ENCODE measurements at regions not wholly inside any gene's neighbourhood (a gene's known extent, or its start where the extent isn't known, plus 50 kb on each side); places are given as distances from the start of the nearest gene placed in this dataset.

GRCh38 chr3:83514130-83514914, 1444.5 kb upstream of the CADM2 start:
- no peak for DNase-seq

DNA sequence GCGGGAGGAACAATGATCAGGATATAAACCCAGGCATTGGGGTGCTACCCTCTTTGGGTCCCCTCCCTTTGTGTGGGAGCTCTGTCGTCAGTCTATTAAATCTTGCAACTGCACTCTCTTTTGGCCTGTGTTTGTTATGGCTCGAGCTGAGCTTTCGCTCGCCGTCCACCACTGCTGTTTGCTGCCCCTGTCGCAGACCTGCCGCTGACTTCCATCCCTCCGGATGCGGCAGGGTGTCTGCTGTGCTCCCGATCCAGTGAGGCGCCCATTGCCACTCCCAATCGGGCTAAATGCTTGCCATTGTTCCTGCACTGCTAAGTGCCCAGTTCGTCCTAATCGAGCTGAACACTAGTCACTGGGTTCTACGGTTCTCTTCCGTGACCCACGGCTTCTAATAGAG, 1443.7 kb upstream of the CADM2 start:
- no peak for DNase-seq

GRCh38 chr3:83523470-83524073, 1435.2 kb upstream of the CADM2 start:
- no peak for DNase-seq

DNA sequence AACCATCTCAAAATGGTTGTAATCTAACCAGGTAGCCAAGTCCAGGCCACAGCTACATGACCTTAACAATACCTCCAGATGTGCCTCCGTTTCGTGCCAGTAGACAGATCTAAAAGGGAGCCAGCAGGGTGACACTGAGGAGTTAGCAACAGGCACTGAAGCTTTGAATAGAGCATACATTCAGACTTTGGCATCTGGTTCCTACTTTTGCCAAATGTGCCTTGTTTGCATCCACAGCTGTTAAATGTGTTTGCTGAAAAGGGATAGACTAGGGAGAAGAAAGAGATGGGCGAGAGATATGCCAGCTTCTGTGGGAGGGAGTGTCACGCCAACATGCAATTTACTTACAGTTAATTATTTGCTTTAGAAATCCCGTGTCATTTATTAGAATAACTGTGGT, 1433.9 kb upstream of the CADM2 start:
- DNase-seq: no peak

- DNase-seq: no peak
Measured at GRCh38 chr3:83559082-83559481, 1399.7 kb upstream of the CADM2 start.

- no peak for DNase-seq
Measured at GRCh38 chr3:83567935-83568334, 1390.9 kb upstream of the CADM2 start.

GRCh38 chr3:83581546-83581945, 1377.2 kb upstream of the CADM2 start:
- DNase-seq: no peak

GRCh38 chr3:83601704-83602103, 1357.1 kb upstream of the CADM2 start:
- no peak for DNase-seq

DNA sequence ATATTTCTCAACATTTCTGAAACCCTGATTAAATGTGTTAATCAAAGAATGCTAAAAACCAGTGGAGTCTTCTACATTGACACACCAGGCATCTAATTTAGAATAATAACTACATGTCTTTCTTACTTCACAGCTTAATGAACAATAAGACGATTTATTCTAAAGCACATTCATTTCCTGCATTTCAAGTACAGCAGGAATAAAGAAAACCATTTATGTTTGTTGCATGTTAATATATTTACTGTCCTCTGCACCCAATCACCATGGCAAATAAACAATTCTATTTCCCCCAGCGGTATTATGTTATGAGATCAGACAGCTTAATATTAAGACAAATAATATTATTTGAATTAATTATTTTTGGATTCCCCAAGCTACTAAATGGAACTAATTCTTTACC, 1336.3 kb upstream of the CADM2 start:
- DNase-seq: no peak

- DNase-seq: no peak
Measured at GRCh38 chr3:83625261-83625660, 1333.5 kb upstream of the CADM2 start.

- no peak for DNase-seq
Measured at GRCh38 chr3:83628471-83628870, 1330.3 kb upstream of the CADM2 start.

DNA sequence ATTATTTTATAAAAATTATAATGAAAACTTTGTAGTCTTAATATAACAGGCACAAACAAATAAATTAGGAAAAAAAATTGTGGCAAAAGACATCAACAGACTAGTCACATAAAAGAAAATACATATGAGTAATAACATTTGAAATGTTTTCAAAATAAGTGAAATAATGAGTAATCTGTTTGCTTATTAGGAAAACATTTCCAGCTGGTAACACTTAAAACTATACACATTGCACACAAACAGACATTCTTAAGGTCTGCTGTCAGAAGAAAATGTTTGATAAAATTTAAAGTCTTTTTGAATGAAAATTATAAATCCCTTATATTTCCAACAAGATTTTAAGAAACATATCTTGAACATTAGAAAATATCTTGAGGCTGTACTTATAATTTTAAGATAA, 1326.3 kb upstream of the CADM2 start:
- no peak for DNase-seq

GRCh38 chr3:83633758-83634157, 1325.0 kb upstream of the CADM2 start:
- DNase-seq: no peak

GRCh38 chr3:83649692-83650091, 1309.1 kb upstream of the CADM2 start:
- DNase-seq: no peak

- no peak for DNase-seq
Measured at GRCh38 chr3:83655083-83655482, 1303.7 kb upstream of the CADM2 start.

- no peak for DNase-seq
Measured at GRCh38 chr3:83662381-83662960, 1296.3 kb upstream of the CADM2 start.

DNA sequence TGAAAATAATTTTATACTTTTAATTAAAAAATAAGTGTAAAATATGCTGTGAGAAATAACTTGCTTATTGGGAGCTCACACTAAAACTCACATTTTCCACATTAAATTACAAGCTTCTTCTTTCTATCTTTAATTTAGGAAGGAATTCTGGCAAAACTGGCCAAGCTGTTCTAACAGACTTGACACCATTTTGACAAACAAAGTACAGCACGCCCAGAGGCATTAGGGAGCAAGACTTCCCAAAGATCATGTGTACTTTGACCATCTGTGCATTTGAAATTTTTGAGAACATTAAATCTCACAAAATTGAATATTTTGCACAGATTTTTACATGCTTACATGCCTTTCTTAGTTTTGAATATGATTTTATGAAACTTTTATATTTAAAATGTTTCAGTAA, 1288.4 kb upstream of the CADM2 start:
- no peak for DNase-seq

DNA sequence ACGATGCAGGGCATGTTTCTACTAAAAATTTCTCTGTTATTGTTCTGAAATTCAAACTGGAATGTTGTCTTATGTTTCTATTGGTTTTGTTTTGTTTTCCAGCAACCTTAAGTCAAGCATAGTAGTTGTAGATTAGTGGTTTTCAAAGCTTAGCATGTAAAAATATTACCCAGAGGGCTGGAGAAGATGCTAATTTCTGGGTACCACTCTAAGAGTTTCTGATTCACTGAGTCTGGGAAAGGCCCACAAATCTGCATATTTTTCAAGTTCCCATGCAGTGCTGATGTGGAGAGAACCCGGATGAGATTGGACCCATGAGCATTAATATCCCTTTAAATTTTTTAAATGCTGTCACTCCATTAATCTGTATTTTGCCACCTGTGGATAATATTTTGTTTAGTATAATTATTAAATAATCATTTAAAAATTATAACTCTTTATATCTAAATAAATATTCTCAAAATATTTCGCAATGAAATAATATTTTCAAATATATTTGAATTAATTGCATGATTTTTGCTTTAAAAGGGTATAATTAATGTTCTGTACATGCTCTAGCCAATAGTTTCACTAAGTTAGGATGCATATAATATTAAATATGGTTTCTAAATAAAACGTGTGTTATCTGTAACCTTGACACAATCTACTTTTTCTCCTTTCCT, 1274.7 kb upstream of the CADM2 start:
- no peak for DNase-seq

DNA sequence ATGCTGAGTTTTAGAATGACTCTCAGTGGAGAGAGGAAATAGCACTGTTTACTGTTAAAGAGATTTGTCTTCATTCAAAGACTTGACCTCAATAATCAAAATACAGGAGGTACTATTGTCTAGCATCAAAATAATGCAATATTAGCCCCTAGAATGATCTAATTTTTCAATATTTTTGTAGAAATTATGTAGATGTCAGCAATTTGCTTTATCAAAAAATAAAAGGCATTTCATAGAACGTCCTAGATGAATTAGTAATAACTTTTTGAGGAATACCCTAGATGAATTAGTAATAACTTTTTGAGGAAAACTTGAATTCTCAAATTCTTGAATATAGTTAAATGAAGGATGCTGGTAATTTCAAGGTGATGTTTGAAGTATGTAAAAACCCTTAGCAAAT, 1252.1 kb upstream of the CADM2 start:
- DNase-seq: no peak

DNA sequence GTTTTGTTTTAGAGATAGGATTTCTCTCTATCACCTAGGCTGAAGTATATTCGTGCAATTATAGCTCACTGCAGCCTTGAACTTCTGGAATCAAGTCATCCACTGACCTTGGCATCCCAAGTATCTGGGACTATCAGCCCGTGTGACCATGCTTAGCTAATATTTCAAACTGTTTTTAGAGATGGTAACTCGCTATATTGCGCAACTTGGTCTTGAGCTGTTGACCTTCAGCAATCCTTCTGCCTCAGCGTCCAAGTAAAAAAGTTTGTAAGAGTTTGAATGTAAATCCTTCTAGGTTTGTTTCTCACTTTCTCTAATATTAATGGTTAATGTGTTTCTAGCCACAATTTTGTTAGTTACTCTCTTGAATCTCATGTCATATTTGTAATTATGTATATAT, 1243.5 kb upstream of the CADM2 start:
- no peak for DNase-seq

DNA sequence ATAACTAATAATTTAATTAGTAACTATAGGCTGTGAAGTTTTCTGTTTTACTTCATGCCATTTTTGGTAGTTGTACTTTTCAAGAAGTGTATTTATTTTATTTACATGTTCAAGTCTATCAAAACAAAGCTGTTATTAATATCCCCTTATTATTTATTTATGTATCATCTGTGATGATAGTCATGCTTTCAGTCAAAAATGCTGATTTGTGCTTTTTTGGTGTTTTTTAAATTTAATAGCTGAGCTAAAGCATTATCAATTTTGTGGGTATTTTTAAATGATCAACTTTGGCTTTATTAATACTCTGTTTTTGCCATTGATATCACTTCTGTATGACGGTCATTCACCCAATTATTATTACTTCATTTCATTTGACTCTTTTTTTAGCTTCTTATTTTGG, 1229.2 kb upstream of the CADM2 start:
- DNase-seq: no peak

GRCh38 chr3:83734656-83735055, 1224.1 kb upstream of the CADM2 start:
- no peak for DNase-seq

- DNase-seq: no peak
Measured at GRCh38 chr3:83738202-83738601, 1220.6 kb upstream of the CADM2 start.

GRCh38 chr3:83740504-83740903, 1218.3 kb upstream of the CADM2 start:
- no peak for DNase-seq

Data from NCI-H226 (cell line).